ENCODE measurements at regions not wholly inside any gene's neighbourhood (a gene's known extent, or its start where the extent isn't known, plus 50 kb on each side); places are given as distances from the start of the nearest gene placed in this dataset.

DNA sequence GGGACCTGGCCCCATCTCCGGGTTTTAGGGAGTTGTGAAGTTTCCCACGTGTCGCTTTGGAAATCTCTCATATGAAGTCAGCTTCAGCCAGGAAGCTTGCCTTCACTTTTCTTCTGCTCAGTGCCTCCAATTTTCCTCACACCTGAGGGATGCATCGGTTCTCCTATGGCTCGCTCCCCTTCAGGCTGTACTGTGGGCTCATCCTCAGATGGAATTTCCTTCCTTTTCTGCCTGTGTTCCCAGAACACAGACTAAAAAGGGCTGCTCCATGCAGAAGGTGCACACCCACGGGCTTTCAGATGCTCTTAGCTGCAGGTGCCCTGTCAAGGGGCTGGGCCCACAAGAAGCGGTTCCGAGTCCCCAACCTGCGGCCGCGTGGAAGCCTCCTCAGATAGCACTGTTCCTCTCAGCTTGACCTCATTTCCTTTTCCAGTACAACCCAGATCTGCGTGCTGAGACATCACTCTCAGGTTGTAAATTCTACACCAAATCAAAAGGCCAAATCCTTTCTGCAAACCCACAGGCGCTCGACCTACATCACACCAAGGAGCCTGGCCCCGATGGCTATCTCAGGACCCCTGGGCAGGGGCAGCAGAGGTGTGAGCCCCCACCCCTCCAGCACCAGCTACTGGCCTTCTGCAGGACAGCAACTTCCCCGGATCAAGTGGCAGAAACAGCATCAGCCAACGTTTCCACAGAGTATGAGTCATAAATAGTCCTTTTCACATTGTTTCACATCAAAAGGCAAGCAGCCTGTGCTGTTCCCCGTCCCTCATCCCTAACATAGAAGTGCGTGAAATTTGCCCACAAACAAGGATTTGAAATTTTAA lies 275.9 kb downstream of the ZNF536 start:
- H3K4me3 ChIP-seq (ENCODE audit: low read depth, low read length) = no peak overlapping the region
- DNase-seq (ENCODE audit: low read depth) = no peak

DNA sequence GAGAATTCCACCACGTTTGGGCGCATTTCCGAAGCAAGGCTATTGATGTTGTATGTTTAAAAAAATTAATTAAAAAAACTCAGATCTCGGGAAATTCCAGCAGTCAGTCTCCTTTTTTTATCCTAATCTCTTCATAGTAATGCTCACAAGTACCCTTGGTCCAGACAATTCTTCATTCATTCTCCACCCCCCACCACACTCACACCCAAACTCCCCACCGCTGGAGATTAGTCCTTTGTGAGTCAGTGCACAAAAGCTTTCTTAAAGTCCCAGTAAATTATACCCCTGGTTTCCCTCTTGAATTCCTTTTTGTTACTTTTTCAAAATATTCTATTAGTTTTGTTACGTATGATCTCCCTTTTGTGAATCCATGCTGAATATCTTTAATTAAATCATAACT lies 274.6 kb downstream of the ZNF536 start:
- DNase-seq (ENCODE audit: low read depth) = no peak
- H3K4me3 ChIP-seq (ENCODE audit: low read depth, low read length) = no peak overlapping the region

DNA sequence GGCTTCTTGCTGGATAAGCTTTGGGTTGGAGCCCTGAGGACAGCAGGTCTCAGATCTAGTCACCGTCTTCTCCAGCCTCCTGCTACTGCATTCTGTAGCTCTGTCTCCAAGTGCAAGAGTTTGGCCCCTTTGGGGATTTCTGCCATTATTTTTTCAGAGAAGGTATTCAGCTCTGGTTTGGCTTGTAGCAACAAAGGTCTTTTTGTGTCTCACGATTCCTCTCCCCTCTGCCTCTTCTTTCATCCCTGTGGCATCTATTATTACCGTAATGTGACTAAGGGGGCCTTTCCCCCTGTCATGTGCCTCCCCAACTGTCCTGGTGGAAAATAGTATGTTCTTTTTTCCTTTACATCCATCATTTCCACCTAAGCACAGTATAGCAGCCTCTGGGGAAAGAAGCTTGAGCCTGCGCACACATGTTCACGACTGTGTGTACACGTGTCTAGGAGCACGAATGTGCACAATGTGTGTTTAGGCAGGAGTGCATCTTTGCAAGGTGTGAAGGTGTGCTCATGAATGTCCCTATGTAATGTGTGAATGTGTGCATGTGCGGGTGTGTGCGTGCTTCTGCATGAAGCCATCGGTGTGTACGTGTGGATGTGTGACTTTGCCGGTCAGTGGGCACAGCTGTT lies 273.9 kb downstream of the ZNF536 start:
- DNase-seq (ENCODE audit: low read depth) = no peak
- H3K4me3 ChIP-seq (ENCODE audit: low read depth, low read length) = no peak overlapping the region

DNA sequence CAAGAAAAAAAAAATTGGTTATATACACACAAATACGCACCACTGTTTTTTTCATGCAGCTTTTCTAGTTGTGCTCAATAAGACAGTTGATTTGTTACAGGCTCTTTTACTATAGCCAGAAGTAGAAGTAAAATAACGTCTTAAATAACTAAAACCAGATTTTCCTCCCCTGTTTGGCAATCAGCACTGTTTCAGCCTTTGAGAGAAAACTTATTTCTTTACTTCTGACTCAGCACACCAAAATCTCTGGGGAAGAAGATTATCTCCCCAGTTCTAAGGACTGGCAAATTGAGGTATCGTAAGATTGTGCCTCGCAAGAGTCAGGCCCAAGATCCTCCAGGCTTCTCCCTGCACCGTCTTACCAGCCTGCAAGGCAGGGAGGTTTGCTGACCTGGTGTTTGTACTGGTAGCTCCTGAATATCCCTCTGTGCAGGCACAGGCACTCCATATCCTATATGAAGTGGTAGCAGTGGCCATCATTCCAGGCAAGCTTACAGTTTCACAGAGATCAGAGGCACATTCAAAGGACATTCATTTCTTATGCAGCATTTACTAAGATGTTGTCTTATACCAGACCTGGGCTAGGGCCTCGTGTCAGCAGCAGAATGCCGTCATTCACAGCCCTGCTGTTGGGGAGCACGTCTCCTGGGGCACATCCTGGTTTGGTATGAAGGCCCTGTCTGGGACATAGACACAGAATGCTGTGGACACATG lies 268.2 kb downstream of the ZNF536 start:
- DNase-seq (ENCODE audit: low read depth) = no peak
- no peak overlapping the region for H3K4me3 ChIP-seq (ENCODE audit: low read depth, low read length)

DNA sequence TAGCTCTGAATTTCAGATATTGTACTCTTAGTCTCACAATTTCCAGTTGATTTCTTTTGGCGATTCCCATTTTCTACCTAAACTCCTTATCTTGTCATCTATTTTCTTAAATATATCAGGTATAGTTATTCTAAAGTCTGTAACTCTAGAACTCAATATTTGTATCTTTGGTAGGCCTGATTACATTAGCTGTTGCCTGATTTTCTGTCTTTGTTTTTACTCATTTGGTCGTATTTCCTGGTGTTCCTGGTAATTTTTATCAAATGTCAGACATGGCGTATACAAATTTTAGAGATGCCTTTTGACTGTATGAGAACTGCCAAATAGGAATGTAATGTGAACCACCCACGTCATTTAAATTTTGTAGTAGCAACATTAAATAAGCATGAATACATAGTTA lies 266.7 kb downstream of the ZNF536 start:
- H3K4me3 ChIP-seq (ENCODE audit: low read depth, low read length) = no peak overlapping the region
- no peak for DNase-seq (ENCODE audit: low read depth)

DNA sequence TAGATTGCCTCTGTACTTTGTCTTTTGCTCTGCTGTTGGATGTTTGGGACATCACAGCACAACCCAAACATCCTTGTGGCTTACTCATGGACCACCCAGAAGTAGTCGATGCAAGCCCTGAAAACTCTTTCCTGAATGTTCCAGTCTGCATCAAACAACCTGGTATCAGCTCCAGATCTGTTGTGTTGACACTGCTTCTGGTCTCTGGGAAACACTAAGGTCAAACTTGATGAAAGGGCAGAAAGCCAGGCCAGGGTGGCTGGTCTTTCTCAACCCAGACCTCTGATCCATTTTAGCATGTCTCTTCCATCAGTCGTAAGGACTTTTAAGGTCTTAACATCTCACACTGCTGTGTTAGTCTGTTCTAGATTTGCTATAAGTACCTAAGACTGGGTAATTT lies 265.7 kb downstream of the ZNF536 start:
- DNase-seq (ENCODE audit: low read depth) = no peak
- no peak overlapping the region for H3K4me3 ChIP-seq (ENCODE audit: low read depth, low read length)

DNA sequence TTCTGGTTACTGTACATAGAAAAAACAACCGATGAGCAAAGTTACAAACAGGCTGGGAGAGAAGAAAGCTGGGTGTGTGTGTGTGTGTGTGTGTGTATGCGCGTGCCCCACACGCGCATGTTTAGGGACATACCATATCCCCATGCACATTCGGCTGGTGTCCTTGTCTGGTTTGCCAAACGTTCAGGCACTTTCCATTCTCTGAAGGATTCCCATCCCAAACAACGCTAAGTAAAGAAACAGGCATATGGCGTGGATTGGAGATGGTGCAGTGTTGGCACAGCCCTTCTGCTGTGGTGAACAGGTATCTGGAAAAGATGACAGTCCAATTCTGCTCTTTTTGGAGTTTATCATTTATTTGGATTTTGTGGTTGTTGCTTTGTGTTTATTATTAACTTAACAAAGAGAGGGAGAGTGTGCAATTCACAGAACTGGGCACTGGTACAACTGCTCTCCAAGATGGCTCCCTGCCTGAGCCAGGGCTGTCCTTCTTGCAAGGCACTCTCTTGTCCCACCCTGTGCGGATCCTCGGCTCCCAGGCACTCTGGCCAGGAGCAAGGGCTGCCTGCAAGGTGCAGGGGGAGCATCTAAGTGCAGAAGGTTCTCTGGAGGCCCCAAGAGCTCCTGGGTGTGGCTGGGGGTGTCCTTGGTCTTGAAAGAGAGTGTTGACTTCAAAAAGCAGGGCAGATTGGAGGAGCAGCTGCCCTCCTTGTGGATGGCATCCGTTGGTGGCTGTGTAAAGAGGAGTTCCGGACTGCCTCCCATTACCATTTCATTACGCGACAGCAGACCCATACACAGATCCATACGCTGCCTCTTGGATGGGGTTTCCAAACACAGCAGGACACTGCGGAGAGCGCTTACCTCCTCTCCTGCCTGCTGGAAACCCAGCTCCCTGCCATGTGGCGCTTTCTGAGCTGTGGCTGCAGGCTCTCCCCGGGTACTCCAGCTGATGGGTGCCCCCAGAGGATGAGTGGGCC lies 263.1 kb downstream of the ZNF536 start:
- no peak overlapping the region for H3K4me3 ChIP-seq (ENCODE audit: low read depth, low read length)
- DNase-seq (ENCODE audit: low read depth) = no peak

DNA sequence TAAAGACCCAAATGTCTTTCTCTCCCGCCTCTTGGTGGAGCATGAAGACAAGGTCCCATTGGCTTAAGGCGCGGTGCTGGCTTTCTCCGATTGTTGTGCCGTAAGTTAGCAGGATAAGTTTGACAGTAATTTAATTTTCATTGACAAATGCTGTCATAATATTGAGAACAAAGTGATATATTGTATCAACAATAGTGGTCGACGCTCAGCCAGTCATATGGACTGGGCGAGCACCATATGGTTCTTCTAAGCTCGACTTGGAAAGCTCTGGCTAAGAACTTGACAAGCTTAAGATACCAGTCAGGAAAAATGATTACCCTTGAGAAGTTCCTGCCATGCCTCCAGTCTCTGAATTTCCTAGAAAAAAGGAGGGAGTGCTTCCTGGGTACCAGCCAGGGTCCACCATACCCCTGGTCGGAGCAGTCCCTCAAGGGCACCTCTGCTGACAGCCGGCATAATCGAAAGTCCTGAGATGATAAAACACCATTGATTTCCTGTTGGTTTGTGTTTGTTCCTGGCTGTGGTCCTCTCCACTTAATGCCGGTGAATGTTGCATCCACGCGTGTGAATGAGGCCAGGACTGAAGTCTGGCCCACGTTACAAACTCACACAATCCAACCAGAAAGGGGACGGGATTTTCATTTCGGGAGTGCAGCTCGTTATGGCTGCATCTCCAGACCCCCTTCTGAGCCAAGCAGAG lies 262.1 kb downstream of the ZNF536 start:
- H3K4me3 ChIP-seq (ENCODE audit: low read depth, low read length) = no peak overlapping the region
- DNase-seq (ENCODE audit: low read depth) = no peak

DNA sequence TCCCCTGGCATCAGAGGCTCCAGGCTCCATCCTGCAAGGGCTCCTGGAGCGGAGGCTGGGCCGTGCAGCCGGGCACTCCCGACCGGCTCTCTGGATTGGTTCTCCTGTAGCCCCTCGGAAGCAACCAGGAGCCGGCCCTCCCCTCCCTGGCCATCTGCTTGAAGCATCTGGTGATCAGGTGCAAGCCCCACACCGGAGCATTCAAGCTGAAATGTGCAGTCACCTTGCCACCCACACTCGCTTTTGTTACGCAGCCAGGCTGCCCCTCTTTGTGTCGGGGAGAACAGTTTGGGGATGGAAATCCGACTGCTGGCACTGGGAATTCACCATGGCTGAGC lies 258.8 kb downstream of the ZNF536 start:
- DNase-seq (ENCODE audit: low read depth) = no peak
- H3K4me3 ChIP-seq (ENCODE audit: low read depth, low read length) = no peak overlapping the region

DNA sequence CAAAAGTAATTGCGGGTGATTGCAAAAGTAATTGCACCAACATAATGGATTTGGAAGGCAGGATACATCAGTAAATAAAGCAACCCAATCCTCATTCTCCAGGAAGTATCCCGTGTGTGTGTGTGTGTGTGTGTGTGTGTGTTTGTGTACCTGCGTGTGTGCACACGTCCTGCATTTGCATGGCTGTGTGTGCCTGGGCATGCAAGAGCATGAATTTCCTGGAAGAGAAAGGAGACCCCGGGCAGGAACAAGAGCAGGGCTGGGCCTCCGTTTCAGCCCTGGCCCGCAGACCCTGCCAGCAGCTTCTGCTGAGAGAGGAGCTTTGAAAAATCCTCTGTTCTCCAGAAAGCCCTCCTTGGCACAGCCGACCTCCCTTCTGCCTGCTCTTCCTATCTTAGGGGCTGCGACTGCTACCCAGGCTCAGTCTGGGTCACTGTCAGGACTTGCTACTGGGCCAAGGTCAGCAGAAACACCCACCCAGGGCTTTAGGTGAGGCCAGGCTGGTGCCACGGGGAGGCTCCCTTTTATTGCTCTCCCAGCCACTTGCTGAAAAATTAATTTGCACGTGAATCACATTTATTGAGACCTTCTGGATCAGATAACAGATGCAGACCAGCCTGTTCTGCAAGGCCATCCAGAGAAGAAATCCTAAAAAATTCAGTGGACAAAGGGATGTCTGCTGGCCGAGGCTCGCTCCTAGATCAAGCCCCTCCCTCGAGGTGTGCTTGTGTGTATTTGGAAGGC lies 258.3 kb downstream of the ZNF536 start:
- no peak overlapping the region for H3K4me3 ChIP-seq (ENCODE audit: low read depth, low read length)
- no peak for DNase-seq (ENCODE audit: low read depth)

DNA sequence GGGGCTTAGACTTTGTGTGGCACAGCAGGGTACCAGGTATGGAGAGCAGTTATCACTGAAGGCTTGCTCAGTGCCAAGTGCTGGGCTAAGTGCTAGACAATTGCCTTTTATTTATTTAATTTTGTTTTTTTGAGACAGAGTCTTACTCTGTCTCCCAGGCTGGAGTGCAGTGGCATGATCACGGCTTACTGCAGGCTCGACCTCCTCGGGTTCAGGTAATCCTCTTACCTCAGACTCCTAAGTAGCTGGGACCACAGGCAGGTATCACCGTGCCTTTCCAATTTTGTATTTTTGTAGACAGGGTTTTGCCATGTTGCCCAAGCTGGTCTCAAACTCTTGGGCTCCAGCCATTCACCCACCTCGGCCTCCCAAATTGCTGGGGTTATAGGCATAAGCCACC lies 256.9 kb downstream of the ZNF536 start:
- no peak for DNase-seq (ENCODE audit: low read depth)
- H3K4me3 ChIP-seq (ENCODE audit: low read depth, low read length) = no peak overlapping the region

DNA sequence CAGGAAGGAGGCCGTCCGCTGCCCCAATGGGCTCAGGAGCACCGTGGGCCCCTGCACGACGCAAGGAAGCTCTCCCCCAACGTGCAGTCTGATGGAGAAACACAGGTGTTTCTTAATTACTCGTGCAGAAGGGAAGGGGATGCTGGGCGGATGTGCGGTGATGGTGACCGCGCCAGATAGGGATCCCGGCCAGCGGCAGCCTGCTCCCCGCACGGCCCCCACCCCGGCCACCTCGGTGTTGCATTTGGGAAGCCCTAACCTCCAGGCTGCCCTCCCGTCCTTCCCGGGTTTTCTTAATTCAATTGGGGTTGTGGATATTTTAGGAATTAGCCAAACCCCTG lies 254.4 kb downstream of the ZNF536 start:
- H3K4me3 ChIP-seq (ENCODE audit: low read depth, low read length) = no peak overlapping the region
- no peak for DNase-seq (ENCODE audit: low read depth)

DNA sequence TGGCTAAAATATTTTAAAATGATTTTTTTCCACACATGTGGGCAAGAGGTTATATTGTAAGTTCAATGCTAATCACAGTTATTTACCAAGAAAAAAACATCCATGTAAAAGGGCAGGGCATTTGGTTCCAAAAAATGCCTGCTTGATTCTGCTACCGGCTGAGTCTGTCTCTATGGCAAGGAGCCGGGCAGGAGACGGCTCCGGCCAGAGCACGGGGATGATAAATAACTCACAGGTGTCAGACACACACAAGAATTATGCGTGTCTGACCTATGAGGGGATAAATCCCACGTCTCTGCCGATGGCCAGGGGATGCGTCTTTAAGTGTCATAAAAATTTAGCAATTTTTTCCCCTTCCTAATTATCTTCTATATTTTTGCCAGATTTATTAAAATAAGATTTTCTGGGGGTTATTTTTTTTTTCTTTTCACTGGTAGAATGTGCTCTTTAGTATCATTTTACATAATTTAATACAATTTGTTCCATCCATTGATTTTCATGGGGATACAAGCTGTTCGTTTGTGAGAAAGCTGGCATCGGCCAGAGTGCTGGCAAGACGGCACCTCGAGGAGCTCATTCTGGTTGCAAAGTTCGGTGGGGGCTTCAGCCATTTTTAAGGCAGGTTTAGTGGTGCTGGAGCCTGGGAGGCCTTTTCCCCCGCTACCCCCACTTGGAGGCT lies 253.9 kb downstream of the ZNF536 start:
- H3K4me3 ChIP-seq (ENCODE audit: low read depth, low read length) = no peak overlapping the region
- no peak for DNase-seq (ENCODE audit: low read depth)

DNA sequence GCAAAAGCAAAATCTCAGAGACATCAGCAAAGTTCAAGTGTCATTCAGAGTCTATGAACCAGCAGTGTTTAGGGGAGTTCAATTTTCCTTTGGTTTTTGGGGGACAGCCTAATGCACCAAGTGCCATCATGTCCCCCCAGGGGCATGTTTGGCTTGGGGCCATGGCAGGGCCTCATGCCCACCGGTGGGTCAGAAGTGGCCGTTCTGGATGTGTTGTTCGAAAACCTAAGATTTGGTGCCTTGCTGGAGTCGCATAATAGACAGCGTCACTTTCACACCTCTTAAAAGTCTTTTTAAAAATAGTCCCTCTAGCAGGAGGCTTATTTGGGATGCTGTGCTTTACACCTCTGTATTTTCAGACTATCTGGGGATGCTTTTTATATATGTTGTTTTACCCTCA lies 250.1 kb downstream of the ZNF536 start:
- H3K4me3 ChIP-seq (ENCODE audit: low read depth, low read length) = no peak overlapping the region
- DNase-seq (ENCODE audit: low read depth) = no peak

DNA sequence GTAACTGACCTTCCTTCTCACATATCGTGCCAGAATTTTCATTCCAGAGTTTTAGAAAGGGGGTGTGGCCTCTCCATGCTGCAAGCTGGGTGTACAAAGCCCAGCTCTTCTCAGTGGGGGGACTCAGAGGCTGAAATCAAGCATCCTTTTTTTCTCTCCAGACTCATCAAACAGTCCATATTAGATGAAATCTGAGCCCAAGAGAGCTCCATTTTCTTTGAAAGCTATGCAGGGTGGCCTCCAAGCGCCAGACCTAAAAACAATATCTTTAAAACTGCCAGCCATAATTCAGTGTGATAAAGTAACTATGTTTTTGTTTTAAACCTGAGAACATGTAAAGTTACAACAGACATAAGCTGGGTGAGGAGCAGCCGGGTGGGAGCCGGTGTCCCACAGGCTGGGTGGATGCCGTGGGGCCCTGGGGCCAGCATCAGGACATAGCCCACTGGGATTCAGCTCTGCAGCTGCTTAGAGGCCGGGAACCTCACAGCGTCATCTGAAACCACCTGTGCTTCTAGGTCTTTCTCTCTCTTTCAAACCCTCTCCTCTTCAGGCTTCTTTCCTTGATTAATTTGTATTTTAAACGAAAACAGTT lies 249.2 kb downstream of the ZNF536 start:
- no peak for DNase-seq (ENCODE audit: low read depth)
- H3K4me3 ChIP-seq (ENCODE audit: low read depth, low read length) = no peak overlapping the region

DNA sequence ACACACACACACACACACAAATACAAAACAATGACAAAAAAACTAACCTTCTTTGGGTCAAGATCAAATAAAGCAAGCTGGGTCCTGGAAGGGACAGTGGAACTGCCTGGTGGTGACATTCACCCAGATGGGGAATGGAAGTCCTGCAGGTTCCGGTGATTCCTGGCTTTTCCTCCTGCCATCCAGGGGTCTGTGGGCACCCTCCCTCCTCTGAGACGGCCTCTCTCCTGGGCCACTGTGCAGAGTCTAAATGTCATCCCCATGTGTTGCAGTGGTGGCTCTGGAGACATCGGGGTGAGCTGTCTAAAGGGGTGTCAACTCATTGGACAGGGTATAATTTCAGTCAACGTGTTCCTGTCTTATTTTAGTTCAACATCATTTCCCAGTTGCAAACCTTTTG lies 248.2 kb downstream of the ZNF536 start:
- DNase-seq (ENCODE audit: low read depth) = no peak
- H3K4me3 ChIP-seq (ENCODE audit: low read depth, low read length) = no peak overlapping the region

DNA sequence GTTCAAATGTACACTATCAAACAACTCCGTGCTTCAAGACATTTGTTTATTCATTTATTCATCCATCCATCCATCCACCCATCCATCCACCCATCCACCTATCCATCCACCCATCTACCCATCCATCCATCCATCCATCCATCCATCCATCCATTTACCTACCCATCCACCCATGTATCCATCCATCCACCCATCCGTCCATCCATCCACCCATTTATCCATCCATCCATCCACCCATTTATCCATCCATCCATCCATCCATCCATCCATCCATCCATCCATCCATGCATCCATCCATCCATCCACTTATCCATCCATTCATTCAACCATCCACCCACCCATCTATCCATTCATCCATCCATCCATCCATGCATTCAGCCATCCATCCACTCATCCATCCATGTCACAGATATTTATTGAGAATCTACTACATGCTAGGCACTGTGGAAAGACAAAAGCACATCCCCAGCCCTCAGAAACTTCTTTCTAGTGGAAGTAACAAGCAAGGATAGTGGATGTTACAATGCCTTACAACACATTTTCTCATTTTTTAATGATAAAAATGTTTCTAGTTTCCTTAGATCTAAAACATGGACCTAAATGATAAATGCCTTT lies 237.6 kb downstream of the ZNF536 start:
- DNase-seq (ENCODE audit: low read depth) = no peak
- no peak overlapping the region for H3K4me3 ChIP-seq (ENCODE audit: low read depth, low read length)
